Osteoblast (primary cell): ENCODE measurements at regions not wholly inside any gene's neighbourhood (a gene's known extent, or its start where the extent isn't known, plus 50 kb on each side); places are given as distances from the start of the nearest gene placed in this dataset.
A peak's percentile ranks its signal among the peaks of the same experiment; 100 is the strongest.
"Not testable (repeated sequence)": the region's sequence is repeated elsewhere in the genome, so short reads cannot be mapped to it uniquely, and the experiment has no call there.

Experiments
- DNase-seq: peaks from one replicate; pipeline ENCODE4 v3.0.0; 2011; ENCODE audit warnings: low spot score, mixed read lengths; ENCODE audit not compliant: insufficient read length; ENCODE audit errors: missing footprints
- H2AFZ ChIP-seq: 2 replicates; pipeline ENCODE4 v1.6.0; 2011; ENCODE audit warnings: mild to moderate bottlenecking, low read length
- H3K27ac ChIP-seq: 2 replicates; pipeline ENCODE4 v1.5.1; 2011; ENCODE audit warnings: mild to moderate bottlenecking, low read depth, low read length, moderate library complexity
- H3K27me3 ChIP-seq: 2 replicates; pipeline ENCODE4 v1.6.0; 2012; ENCODE audit warnings: mild to moderate bottlenecking, control low read depth, inconsistent platforms, low read length, moderate library complexity; ENCODE audit not compliant: insufficient read depth
- H3K36me3 ChIP-seq: 2 replicates; pipeline ENCODE4 v1.5.1; 2011; ENCODE audit warnings: mild to moderate bottlenecking, low read length, control low read depth, moderate library complexity; ENCODE audit not compliant: insufficient read depth
- H3K4me1 ChIP-seq: 2 replicates; pipeline ENCODE4 v1.5.1; 2011; ENCODE audit warnings: mild to moderate bottlenecking, low read length, control low read depth, moderate library complexity; ENCODE audit not compliant: insufficient read depth
- H3K4me2 ChIP-seq: 2 replicates; pipeline ENCODE4 v1.6.0; 2011; ENCODE audit warnings: mild to moderate bottlenecking, low read length; ENCODE audit not compliant: insufficient read depth
- H3K4me3 ChIP-seq: fragments of 200-600 bp; sonication (generic); 3 replicates; pipeline ENCODE4 v1.5.1; 2012; ENCODE audit warnings: mild to moderate bottlenecking, low read length, inconsistent platforms; ENCODE audit not compliant: insufficient read depth
- H3K79me2 ChIP-seq: 2 replicates; pipeline ENCODE4 v1.6.0; 2012; ENCODE audit warnings: mild to moderate bottlenecking, low read length, control low read depth, inconsistent platforms; ENCODE audit not compliant: insufficient read depth
- H3K9me3 ChIP-seq: 2 replicates; pipeline ENCODE4 v1.5.1; 2011; ENCODE audit warnings: low read depth, low read length, control low read depth
- H4K20me1 ChIP-seq: 2 replicates; pipeline ENCODE4 v1.6.0; 2012; ENCODE audit warnings: mild to moderate bottlenecking, low read length, control low read depth; ENCODE audit not compliant: insufficient read depth
- TF ChIP-seq, protein P1 (sequence below): IDR thresholded peaks from 2 replicates; pipeline ENCODE4 v1.5.1; 2011; ENCODE audit warnings: mild to moderate bottlenecking, low read depth, low read length, moderate library complexity; ENCODE audit errors: extremely low read depth

DNA sequence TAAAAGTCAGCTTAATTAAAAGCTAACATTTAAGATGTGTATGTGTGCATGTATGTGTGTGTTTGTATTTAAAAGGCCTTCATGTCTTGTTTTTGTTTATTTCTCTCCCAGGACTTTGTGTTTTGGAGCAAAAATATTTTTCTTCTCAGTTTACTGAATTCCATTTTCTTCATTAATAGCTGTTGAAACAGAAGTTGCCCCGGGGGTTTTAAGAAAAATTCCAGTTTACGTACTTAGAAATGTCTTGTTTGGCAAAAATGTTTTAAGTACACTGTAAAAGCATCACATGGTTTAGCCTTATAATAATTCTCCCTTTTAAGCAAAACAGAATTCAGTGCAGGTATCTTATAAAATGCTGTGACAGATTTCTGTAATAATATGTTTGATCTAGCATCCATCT lies 1233.0 kb upstream of the NRXN1 start:
- Histone ChIP-seq H3K27ac (no peak overlapping the region), H3K4me3 (no peak overlapping the region), H2AFZ (no peak overlapping the region)

DNA sequence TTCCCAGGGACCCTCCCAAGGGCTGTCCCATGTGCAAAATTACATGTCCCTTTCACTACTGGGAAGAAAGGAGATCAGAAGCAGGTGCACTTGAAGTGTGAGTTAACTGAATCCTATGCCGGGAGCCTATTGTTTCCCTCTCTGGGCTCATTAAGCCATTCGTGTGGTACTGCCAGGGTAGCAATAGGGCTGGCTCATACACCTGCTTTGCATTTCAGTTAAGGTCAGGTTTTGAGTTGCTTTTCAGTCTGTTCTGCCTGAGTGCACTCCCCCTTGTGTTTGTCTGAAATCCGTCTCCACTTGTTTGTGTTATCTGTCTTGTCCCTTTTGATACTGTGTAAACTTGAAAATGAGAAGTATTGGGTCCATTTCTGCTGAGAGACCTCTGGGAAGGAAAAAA lies 1232.6 kb upstream of the NRXN1 start:
- Histone ChIP-seq H3K4me2 (no peak overlapping the region), H3K79me2 (no peaks in the 10 kb centered on the region), H3K36me3 (no peaks in the 10 kb centered on the region), H3K4me1 (peaks cover 5% of the 10 kb centered on the region), H3K4me3 (no peak overlapping the region), H3K27me3 (no peaks in the 10 kb centered on the region), H2AFZ (no peak overlapping the region), H3K27ac (no peak overlapping the region), H4K20me1 (no peaks in the 10 kb centered on the region), H3K9me3 (no peaks in the 10 kb centered on the region)
- DNase-seq: no peak
- TF ChIP-seq, protein P1, sequence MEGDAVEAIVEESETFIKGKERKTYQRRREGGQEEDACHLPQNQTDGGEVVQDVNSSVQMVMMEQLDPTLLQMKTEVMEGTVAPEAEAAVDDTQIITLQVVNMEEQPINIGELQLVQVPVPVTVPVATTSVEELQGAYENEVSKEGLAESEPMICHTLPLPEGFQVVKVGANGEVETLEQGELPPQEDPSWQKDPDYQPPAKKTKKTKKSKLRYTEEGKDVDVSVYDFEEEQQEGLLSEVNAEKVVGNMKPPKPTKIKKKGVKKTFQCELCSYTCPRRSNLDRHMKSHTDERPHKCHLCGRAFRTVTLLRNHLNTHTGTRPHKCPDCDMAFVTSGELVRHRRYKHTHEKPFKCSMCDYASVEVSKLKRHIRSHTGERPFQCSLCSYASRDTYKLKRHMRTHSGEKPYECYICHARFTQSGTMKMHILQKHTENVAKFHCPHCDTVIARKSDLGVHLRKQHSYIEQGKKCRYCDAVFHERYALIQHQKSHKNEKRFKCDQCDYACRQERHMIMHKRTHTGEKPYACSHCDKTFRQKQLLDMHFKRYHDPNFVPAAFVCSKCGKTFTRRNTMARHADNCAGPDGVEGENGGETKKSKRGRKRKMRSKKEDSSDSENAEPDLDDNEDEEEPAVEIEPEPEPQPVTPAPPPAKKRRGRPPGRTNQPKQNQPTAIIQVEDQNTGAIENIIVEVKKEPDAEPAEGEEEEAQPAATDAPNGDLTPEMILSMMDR: no peak

More for the DNA sequence above, 1233.0 kb upstream of the NRXN1 start:
- H3K9me3 ChIP-seq: no peaks in the 10 kb centered on the region
- DNase-seq: no peak
- no peaks in the 10 kb centered on the region for H3K36me3 ChIP-seq
- H3K79me2 ChIP-seq: no peaks in the 10 kb centered on the region
- H3K4me1 ChIP-seq: peaks cover 8% of the 10 kb centered on the region
- no peaks in the 10 kb centered on the region for H3K27me3 ChIP-seq
- TF ChIP-seq, protein P1: no peak
- H4K20me1 ChIP-seq: no peaks in the 10 kb centered on the region
- no peak overlapping the region for H3K4me2 ChIP-seq

DNA sequence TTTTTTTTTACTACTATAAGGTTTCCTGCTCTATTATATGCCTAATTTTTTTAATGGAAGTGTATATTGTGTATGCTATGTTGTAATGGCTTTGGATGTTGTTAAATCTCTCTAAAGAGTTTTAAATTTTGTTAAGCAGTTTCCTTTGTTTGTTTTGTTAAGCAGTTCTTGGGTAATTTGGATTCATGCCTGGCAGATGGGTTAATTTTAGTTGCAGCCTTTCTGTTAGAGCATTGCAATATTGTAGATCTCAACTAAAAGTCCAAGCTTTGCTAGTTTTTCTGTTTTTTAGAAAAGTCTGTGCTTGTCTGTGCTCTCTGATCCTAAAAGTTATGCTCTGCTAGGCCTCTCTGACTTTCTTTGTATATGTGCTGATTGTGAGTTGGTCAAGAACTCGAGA lies 1229.0 kb upstream of the NRXN1 start:
- H3K27ac ChIP-seq: no peak overlapping the region
- H3K36me3 ChIP-seq: no peaks in the 10 kb centered on the region
- H4K20me1 ChIP-seq: no peaks in the 10 kb centered on the region
- H3K9me3 ChIP-seq: no peaks in the 10 kb centered on the region
- H3K79me2 ChIP-seq: no peaks in the 10 kb centered on the region
- TF ChIP-seq, protein P1: no peak
- no peaks in the 10 kb centered on the region for H3K4me1 ChIP-seq
- DNase-seq: no peak
- no peak overlapping the region for H3K4me2 ChIP-seq
- no peaks in the 10 kb centered on the region for H3K27me3 ChIP-seq
- peak overlapping the region; percentile 53 for H2AFZ ChIP-seq
- no peak overlapping the region for H3K4me3 ChIP-seq

DNA sequence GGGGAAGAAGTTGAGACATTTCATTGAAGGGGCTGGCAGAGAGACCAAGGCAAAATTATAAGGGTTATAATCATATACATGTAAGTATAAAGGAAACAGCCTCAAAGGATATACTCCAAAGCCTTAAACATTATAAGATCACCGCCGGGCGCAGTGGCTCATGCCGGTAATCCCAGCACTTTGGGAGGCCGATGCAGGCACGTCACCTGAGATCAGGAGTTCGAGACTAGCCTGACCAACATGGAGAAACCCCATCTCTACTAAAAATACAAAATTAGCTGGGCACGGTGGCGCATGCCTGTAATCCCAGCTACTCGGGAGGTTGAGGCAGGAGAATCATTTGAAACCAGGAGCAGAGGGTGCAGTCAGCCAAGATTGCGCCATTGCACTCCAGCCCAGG lies 1227.0 kb upstream of the NRXN1 start:
- H3K27me3 ChIP-seq, DNase-seq, H3K79me2 ChIP-seq, H4K20me1 ChIP-seq, H3K36me3 ChIP-seq, H3K4me1 ChIP-seq, H3K9me3 ChIP-seq, H3K27ac ChIP-seq, H3K4me2 ChIP-seq, H3K4me3 ChIP-seq, H2AFZ ChIP-seq: not testable (repeated sequence)
